Globus pallidus (tissue), 1 donor: ENCODE measurements at regions not wholly inside any gene's neighbourhood (a gene's known extent, or its start where the extent isn't known, plus 50 kb on each side); places are given as distances from the start of the nearest gene placed in this dataset.
"Not testable (repeated sequence)": the region's sequence is repeated elsewhere in the genome, so short reads cannot be mapped to it uniquely, and the experiment has no call there.

Experiments
- DNase-seq: peaks from one replicate; pipeline ENCODE4 v3.0.0-alpha.2; 2015; ENCODE audit warnings: low spot score

GRCh38 chr2:180829836-180830235 lies 150.6 kb upstream of the UBE2E3 start:
- no peak for DNase-seq

- no peak for DNase-seq
Measured at GRCh38 chr2:180829261-180829660, 151.1 kb upstream of the UBE2E3 start.

- DNase-seq, result no peak
Measured at GRCh38 chr2:180828756-180829155, 151.6 kb upstream of the UBE2E3 start.

- DNase-seq, result no peak
Measured at GRCh38 chr2:180823546-180824141, 156.8 kb upstream of the UBE2E3 start.

- DNase-seq, result no peak
Measured at GRCh38 chr2:180819106-180819505, 161.3 kb upstream of the UBE2E3 start.

GRCh38 chr2:180818700-180819099 lies 161.7 kb upstream of the UBE2E3 start:
- DNase-seq, result not testable (repeated sequence)

GRCh38 chr2:180799141-180799540 lies 181.3 kb upstream of the UBE2E3 start:
- no peak for DNase-seq

GRCh38 chr2:180790891-180791290 lies 189.5 kb upstream of the UBE2E3 start:
- no peak for DNase-seq

GRCh38 chr2:180787330-180787729 lies 193.1 kb upstream of the UBE2E3 start:
- DNase-seq, result no peak

- DNase-seq, result no peak
Measured at GRCh38 chr2:180781276-180781675, 199.1 kb upstream of the UBE2E3 start.

GRCh38 chr2:180778291-180778690 lies 202.1 kb upstream of the UBE2E3 start:
- no peak for DNase-seq

- no peak for DNase-seq
Measured at GRCh38 chr2:180776921-180777320, 203.5 kb upstream of the UBE2E3 start.

- no peak for DNase-seq
Measured at GRCh38 chr2:180775711-180776110, 204.7 kb upstream of the UBE2E3 start.

GRCh38 chr2:180765316-180765715 lies 215.1 kb upstream of the UBE2E3 start:
- not testable (repeated sequence) for DNase-seq

GRCh38 chr2:180763263-180763989 lies 217.0 kb upstream of the UBE2E3 start:
- no peak for DNase-seq

- DNase-seq, result no peak
Measured at GRCh38 chr2:180761224-180761623, 219.2 kb upstream of the UBE2E3 start.

GRCh38 chr2:180759631-180760030 lies 220.8 kb upstream of the UBE2E3 start:
- DNase-seq, result no peak

- DNase-seq, result no peak
Measured at GRCh38 chr2:180753809-180754761, 226.3 kb upstream of the UBE2E3 start.

GRCh38 chr2:180751306-180751920 lies 229.0 kb upstream of the UBE2E3 start:
- no peak for DNase-seq

- no peak for DNase-seq
Measured at GRCh38 chr2:180747728-180748127, 232.7 kb upstream of the UBE2E3 start.

- DNase-seq, result no peak
Measured at GRCh38 chr2:180743401-180743800, 237.0 kb upstream of the UBE2E3 start.

- no peak for DNase-seq
Measured at GRCh38 chr2:180742801-180743200, 237.6 kb upstream of the UBE2E3 start.
